C4-2B (cell line): ENCODE measurements at regions not wholly inside any gene's neighbourhood (a gene's known extent, or its start where the extent isn't known, plus 50 kb on each side); places are given as distances from the start of the nearest gene placed in this dataset.
"Not testable (repeated sequence)": the region's sequence is repeated elsewhere in the genome, so short reads cannot be mapped to it uniquely, and the experiment has no call there.

Source experiments
- ZFX ChIP-seq: fragments of 450-650 bp; IDR thresholded peaks from 2 replicates; pipeline ENCODE4 v1.6.1; 2017
- TF ChIP-seq, protein P1 (sequence below): fragments of 450-650 bp; conservative IDR thresholded peaks from 2 replicates; pipeline ENCODE4 v1.5.1; 2017; ENCODE audit warnings: mild to moderate bottlenecking

DNA sequence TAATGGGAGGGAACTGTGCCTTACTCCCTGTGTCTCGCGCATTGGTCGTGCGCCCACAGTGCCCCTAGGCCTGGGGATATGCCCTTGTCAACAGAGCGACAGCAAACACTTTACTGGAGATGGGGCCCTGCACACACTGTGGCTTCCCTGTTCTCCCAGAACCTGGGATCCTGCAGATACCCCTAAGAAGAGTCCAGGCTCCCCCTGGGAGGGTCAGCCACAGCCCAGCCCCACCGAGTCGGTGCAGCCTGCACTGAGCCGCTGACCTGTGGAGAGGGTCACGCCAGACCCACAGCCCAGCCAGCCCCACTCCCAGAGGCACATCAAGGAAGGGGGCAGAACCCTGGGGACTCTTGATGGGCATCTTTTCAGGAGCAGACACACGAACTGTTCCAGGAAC is 480.3 kb downstream of the TMEM121 start:
- TF ChIP-seq, protein P1, sequence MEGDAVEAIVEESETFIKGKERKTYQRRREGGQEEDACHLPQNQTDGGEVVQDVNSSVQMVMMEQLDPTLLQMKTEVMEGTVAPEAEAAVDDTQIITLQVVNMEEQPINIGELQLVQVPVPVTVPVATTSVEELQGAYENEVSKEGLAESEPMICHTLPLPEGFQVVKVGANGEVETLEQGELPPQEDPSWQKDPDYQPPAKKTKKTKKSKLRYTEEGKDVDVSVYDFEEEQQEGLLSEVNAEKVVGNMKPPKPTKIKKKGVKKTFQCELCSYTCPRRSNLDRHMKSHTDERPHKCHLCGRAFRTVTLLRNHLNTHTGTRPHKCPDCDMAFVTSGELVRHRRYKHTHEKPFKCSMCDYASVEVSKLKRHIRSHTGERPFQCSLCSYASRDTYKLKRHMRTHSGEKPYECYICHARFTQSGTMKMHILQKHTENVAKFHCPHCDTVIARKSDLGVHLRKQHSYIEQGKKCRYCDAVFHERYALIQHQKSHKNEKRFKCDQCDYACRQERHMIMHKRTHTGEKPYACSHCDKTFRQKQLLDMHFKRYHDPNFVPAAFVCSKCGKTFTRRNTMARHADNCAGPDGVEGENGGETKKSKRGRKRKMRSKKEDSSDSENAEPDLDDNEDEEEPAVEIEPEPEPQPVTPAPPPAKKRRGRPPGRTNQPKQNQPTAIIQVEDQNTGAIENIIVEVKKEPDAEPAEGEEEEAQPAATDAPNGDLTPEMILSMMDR = not testable (repeated sequence)
- not testable (repeated sequence) for TF ChIP-seq ZFX
